Loucy (cell line): ENCODE measurements at regions not wholly inside any gene's neighbourhood (a gene's known extent, or its start where the extent isn't known, plus 50 kb on each side); places are given as distances from the start of the nearest gene placed in this dataset.
"Not testable (repeated sequence)": the region's sequence is repeated elsewhere in the genome, so short reads cannot be mapped to it uniquely, and the experiment has no call there.

Source experiments
- CTCF ChIP-seq: fragments of 200-600 bp; sonication (generic); conservative IDR thresholded peaks from 2 replicates; pipeline ENCODE4 v1.5.1; 2014; ENCODE audit warnings: mild to moderate bottlenecking, antibody characterized with exemption, low read length
- EZH2phosphoT487 ChIP-seq: fragments of 200-600 bp; IDR thresholded peaks from 2 replicates; pipeline ENCODE4 v1.6.1; 2018; ENCODE audit warnings: antibody characterized with exemption, mild to moderate bottlenecking, moderate library complexity, borderline replicate concordance

- not testable (repeated sequence) for TF ChIP-seq CTCF, EZH2phosphoT487
These were observed 358.2 kb upstream of the C1orf174 start for GRCh38 chr1:4258146-4258777.
